ENCODE measurements at regions not wholly inside any gene's neighbourhood (a gene's known extent, or its start where the extent isn't known, plus 50 kb on each side); places are given as distances from the start of the nearest gene placed in this dataset.

DNA sequence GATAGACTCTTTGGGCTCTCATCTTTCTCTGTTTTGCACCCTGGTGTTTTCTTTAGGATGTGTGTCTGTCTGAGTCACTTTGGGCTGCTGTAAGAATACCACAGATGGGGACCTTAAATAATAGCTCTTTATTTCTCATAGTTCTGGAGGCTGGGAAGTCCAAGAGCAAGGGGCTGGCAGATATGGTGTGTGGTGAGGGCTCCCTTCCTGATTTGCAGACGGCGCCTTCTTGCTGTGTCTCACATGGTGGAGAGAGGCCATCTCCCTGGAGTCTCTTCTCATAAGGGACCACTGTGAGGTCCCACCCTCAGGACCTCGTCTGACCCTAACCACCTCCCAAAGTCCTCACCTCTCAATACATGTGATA, 93.7 kb upstream of the ADRA2C start:
- ATAC-seq (no peak), FAIRE-seq (no peak), DNase-seq (ENCODE audit: low spot score) (no peak)
- Histone ChIP-seq H3K9me3 (ENCODE audit: low read length) (peaks cover 14% of the 10 kb centered on the region), H3K4me2 (ENCODE audit: low read depth, low read length) (no peak overlapping the region), H3K27ac (ENCODE audit: extremely low read length, insufficient read depth, low read length) (no peak overlapping the region), H3K4me1 (ENCODE audit: insufficient read depth, low read length) (peaks cover 18% of the 10 kb centered on the region), H3K27me3 (ENCODE audit: control insufficient read depth in 1 of 2, insufficient read depth in 2 of 2, low read length in 2 of 2) (peaks cover 6 to 38% of the 10 kb centered on the region in 2 experiments; a peak in 4 of 5 replicates), H3K36me3 (replicated peaks in 1 of 2; ENCODE audit: control insufficient read depth in 1 of 2, insufficient read depth in 2 of 2, low read length in 2 of 2) (no peaks in the 10 kb centered on the region), H3K4me3 (replicated peaks in 1 of 3; ENCODE audit: insufficient read depth in 1 of 3, low read depth in 2 of 3, low read length in 3 of 3) (no peak overlapping the region), H3K79me2 (ENCODE audit: insufficient read depth, low read length) (no peaks in the 10 kb centered on the region), H3K9ac (ENCODE audit: insufficient read depth, low read depth, low read length) (no peak overlapping the region), H2AFZ (ENCODE audit: low read length) (no peak overlapping the region), H4K20me1 (ENCODE audit: insufficient read depth, low read length) (no peaks in the 10 kb centered on the region)
- POLR2A ChIA-PET = no interaction called here
- CTCF ChIA-PET (ENCODE audit: low intra/inter-chr PET ratio, low total read pairs) = no interaction called here
- no peak for TF ChIP-seq MXI1 (IDR thresholded peaks at IDR 0.05; ENCODE audit: borderline replicate concordance, low read depth, low read length)
- TF ChIP-seq SALL1 (CRISPR knock-in tag; IDR thresholded peaks at IDR 0.05) = no peak
- TF ChIP-seq ZNF564 (CRISPR knock-in tag; IDR thresholded peaks at IDR 0.05) = peak; percentile 98
- TF ChIP-seq TBX2 (CRISPR knock-in tag; IDR thresholded peaks at IDR 0.05; ENCODE audit: borderline replicate concordance) = 0 out of 2 replicates have a peak, but pooled peaks have one; percentile 2
- no peak for TF ChIP-seq ZNF563 (CRISPR knock-in tag; IDR thresholded peaks at IDR 0.05)
- in situ Hi-C loops (cut with HindIII; ENCODE audit: extremely low pct_ligation_motif_present, low pct_unique_long_range_greater_than_20kb) (no loop called here), intact Hi-C loops (cut with micrococcal nuclease; ENCODE audit: unreplicated experiment) (no loop called here)
- 80% methylated on average over 2 of the region's 3 CpGs for WGBS (ENCODE audit: low lambda C conversion rate)
- BruUV-seq (replicated peaks) = no TSS peak

DNA sequence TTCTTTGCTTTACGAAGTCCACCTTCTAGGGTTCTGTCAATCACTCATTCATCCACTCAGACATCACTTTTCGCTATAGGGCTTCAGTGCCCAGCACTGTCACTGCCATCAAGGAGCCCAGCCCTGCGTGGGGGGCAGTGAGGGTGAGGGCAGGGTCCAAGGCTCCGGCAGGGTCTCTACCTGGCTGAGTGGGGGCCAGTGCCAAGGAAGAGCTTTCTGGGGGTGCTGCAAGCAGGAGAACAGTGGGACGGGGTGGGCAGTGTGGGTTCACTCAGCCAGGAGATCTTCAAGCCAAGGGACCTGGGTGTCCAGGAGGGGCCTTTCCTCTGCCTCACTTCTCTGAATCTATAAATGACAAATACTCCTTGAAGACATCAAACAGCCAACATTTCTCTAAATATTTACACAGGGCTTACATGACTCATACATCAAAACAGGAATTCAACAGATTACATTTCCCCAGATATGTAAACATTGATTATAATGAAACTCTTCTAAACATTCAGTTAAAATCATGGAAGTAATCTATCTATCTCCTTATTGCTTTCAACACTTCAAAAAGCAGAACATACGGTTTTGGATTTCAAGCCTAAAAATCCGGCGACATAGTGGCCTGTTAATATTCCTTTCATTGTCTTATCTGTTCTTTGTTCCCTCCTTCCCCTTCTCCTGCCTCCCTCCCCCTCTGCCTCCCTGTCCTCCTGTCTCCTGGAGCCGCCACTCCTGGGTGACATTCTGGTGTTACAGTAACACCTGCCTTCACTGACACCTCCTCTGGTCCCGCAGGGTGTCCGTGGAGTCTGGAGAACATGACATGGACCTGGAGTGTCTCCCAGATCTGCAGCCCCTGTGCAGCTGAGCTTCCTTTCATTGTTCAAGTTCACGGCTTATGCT, 94.4 kb upstream of the ADRA2C start:
- Histone ChIP-seq H3K9ac (ENCODE audit: insufficient read depth, low read depth, low read length) (no peak overlapping the region), H3K36me3 (replicated peaks in 1 of 2; ENCODE audit: control insufficient read depth in 1 of 2, insufficient read depth in 2 of 2, low read length in 2 of 2) (no peaks in the 10 kb centered on the region), H3K9me3 (ENCODE audit: low read length) (peaks cover 21% of the 10 kb centered on the region), H3K27ac (ENCODE audit: extremely low read length, insufficient read depth, low read length) (no peak overlapping the region), H3K4me2 (ENCODE audit: low read depth, low read length) (no peak overlapping the region), H3K4me3 (replicated peaks in 1 of 3; ENCODE audit: insufficient read depth in 1 of 3, low read depth in 2 of 3, low read length in 3 of 3) (no peak overlapping the region; a peak in 1 of 6 replicates), H2AFZ (ENCODE audit: low read length) (no peak overlapping the region), H3K27me3 (ENCODE audit: control insufficient read depth in 1 of 2, insufficient read depth in 2 of 2, low read length in 2 of 2) (peaks cover 5 to 38% of the 10 kb centered on the region in 2 experiments; a peak in 3 of 5 replicates), H3K79me2 (ENCODE audit: insufficient read depth, low read length) (no peaks in the 10 kb centered on the region), H3K4me1 (ENCODE audit: insufficient read depth, low read length) (peaks cover 18% of the 10 kb centered on the region), H4K20me1 (ENCODE audit: insufficient read depth, low read length) (no peaks in the 10 kb centered on the region)
- no peak for FAIRE-seq
- in situ Hi-C loops (cut with HindIII; ENCODE audit: extremely low pct_ligation_motif_present, low pct_unique_long_range_greater_than_20kb) = no loop called here
- no peak; the same call in 2 of the 3 replicates for ATAC-seq
- DNase-seq (ENCODE audit: low spot score) = peak; percentile 69
- WGBS (ENCODE audit: low lambda C conversion rate) = 17% methylated on average over 12 of the region's 12 CpGs
- CTCF ChIA-PET (ENCODE audit: low intra/inter-chr PET ratio, low total read pairs) = no interaction called here
- POLR2A ChIA-PET = no interaction called here
- BruUV-seq (replicated peaks) = no TSS peak
- intact Hi-C loops (cut with micrococcal nuclease; ENCODE audit: unreplicated experiment) = no loop called here
- TF ChIP-seq, protein P1, sequence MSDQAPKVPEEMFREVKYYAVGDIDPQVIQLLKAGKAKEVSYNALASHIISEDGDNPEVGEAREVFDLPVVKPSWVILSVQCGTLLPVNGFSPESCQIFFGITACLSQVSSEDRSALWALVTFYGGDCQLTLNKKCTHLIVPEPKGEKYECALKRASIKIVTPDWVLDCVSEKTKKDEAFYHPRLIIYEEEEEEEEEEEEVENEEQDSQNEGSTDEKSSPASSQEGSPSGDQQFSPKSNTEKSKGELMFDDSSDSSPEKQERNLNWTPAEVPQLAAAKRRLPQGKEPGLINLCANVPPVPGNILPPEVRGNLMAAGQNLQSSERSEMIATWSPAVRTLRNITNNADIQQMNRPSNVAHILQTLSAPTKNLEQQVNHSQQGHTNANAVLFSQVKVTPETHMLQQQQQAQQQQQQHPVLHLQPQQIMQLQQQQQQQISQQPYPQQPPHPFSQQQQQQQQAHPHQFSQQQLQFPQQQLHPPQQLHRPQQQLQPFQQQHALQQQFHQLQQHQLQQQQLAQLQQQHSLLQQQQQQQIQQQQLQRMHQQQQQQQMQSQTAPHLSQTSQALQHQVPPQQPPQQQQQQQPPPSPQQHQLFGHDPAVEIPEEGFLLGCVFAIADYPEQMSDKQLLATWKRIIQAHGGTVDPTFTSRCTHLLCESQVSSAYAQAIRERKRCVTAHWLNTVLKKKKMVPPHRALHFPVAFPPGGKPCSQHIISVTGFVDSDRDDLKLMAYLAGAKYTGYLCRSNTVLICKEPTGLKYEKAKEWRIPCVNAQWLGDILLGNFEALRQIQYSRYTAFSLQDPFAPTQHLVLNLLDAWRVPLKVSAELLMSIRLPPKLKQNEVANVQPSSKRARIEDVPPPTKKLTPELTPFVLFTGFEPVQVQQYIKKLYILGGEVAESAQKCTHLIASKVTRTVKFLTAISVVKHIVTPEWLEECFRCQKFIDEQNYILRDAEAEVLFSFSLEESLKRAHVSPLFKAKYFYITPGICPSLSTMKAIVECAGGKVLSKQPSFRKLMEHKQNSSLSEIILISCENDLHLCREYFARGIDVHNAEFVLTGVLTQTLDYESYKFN (CRISPR knock-in tag; conservative IDR thresholded peaks at IDR 0.05) = 0 out of 2 replicates have a peak, but pooled peaks have one; percentile 17
- TF ChIP-seq SNAPC2 (CRISPR knock-in tag; IDR thresholded peaks at IDR 0.05) = no peak
- TF ChIP-seq NFKB2 (CRISPR knock-in tag; IDR thresholded peaks at IDR 0.05; ENCODE audit: borderline replicate concordance) = no peak
- TF ChIP-seq REST (IDR thresholded peaks at IDR 0.05; ENCODE audit: borderline replicate concordance in 1 of 2, low read depth in 1 of 2, low read length in 2 of 2) = no peak
- TF ChIP-seq HHEX (CRISPR knock-in tag; IDR thresholded peaks at IDR 0.05) = peak; percentile 70; the same call in 1 of the 2 replicates
